Ovary (tissue), 3 donors: ENCODE measurements at regions not wholly inside any gene's neighbourhood (a gene's known extent, or its start where the extent isn't known, plus 50 kb on each side); places are given as distances from the start of the nearest gene placed in this dataset.

ENCODE experiments used
- EP300 ChIP-seq: sonication (generic); formaldehyde crosslinking; IDR thresholded peaks from one replicate; pipeline ENCODE4 v1.6.1; 2017; ENCODE audit warnings: antibody characterized with exemption
- POLR2A ChIP-seq: fragments of 450-650 bp; IDR thresholded peaks from one replicate; pipeline ENCODE4 v1.6.1; 2017; ENCODE audit warnings: antibody characterized with exemption, mild to moderate bottlenecking, moderate library complexity
- TF ChIP-seq, protein P1 (sequence below), 3 donors: fragments of 450-650 bp in 2 of 3; fragments of 200-600 bp in 1 of 3; IDR thresholded peaks; one replicate each; pipeline versions ENCODE4 v1.5.1 to v1.8.0; 2016 to 2022; ENCODE audit warnings: antibody characterized with exemption in 3 of 3, mild to moderate bottlenecking in 1 of 3
- donor health status: DM: no; HTN: no; CAD: no.

DNA sequence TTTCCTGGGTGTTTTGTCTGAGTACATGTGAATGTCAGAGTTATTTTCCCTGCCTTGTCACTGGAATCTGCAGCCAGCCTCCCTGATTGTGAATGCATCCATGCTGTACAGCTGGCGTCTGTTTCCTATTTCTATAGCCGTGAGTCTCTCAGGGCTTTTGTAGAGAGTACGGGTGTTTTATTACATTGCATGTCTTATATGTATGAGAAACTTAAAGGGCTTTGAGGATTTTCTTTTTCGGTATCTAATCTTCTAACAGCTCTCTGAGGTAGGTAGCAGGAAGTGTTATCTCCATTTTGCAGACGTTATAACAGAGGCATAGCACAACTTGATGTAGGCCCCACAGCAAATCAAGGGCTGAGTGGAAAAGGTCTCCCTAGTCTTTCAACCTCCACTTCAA lies 272.9 kb downstream of the PRL start:
- TF ChIP-seq, protein P1, sequence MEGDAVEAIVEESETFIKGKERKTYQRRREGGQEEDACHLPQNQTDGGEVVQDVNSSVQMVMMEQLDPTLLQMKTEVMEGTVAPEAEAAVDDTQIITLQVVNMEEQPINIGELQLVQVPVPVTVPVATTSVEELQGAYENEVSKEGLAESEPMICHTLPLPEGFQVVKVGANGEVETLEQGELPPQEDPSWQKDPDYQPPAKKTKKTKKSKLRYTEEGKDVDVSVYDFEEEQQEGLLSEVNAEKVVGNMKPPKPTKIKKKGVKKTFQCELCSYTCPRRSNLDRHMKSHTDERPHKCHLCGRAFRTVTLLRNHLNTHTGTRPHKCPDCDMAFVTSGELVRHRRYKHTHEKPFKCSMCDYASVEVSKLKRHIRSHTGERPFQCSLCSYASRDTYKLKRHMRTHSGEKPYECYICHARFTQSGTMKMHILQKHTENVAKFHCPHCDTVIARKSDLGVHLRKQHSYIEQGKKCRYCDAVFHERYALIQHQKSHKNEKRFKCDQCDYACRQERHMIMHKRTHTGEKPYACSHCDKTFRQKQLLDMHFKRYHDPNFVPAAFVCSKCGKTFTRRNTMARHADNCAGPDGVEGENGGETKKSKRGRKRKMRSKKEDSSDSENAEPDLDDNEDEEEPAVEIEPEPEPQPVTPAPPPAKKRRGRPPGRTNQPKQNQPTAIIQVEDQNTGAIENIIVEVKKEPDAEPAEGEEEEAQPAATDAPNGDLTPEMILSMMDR (IDR thresholded peaks at IDR 0.05) = no peak
- TF ChIP-seq POLR2A = no peak
- no peak for TF ChIP-seq EP300
